Activated B cell treated with CpG ODN at 0.5 μM for 24 hours (primary cell): ENCODE measurements at regions not wholly inside any gene's neighbourhood (a gene's known extent, or its start where the extent isn't known, plus 50 kb on each side); places are given as distances from the start of the nearest gene placed in this dataset.

Experiments
- ATAC-seq: fragments of 200-7000 bp; cut with Tn5 transposase; one replicate; pipeline ENCODE4 v1.10.0; 2021; ENCODE audit warnings: low read depth, mild to moderate bottlenecking, moderate library complexity
- CTCF ChIA-PET: fragments of 350-600 bp; sonication (Branson Sonifier 250); formaldehyde crosslinking; loops from one replicate; lab custom pipeline; 2021; ENCODE audit warnings: antibody characterized with exemption; lab: Charles Lee
- POLR2A ChIA-PET: fragments of 350-600 bp; sonication (Branson Sonifier 250); formaldehyde crosslinking; loops from one replicate; lab custom pipeline; 2021; ENCODE audit warnings: antibody characterized with exemption; lab: Charles Lee
- DNase-seq: peaks from one replicate; pipeline ENCODE4 v3.0.0; 2022
- H3K27ac Mint-ChIP-seq: one replicate; pipeline ENCODE4 v1.8.0; 2020; ENCODE audit warnings: mixed read lengths
- H3K27me3 Mint-ChIP-seq: one replicate; pipeline ENCODE4 v1.8.0; 2021; ENCODE audit warnings: mixed read lengths
- H3K36me3 Mint-ChIP-seq: one replicate; pipeline ENCODE4 v1.8.0; 2021; ENCODE audit warnings: low read depth, mixed read lengths
- H3K4me1 Mint-ChIP-seq: one replicate; pipeline ENCODE4 v1.8.0; 2021; ENCODE audit warnings: mixed read lengths
- H3K4me3 Mint-ChIP-seq: one replicate; pipeline ENCODE4 v1.8.0; 2020; ENCODE audit warnings: mild to moderate bottlenecking, mixed read lengths
- H3K9me3 Mint-ChIP-seq: one replicate; pipeline ENCODE4 v1.8.0; 2020; ENCODE audit warnings: mixed read lengths
- CTCF ChIP-seq: fragments of 200-600 bp; IDR thresholded peaks from one replicate; pipeline ENCODE4 v1.8.0; 2022; ENCODE audit warnings: antibody characterized with exemption, mild to moderate bottlenecking
- intact Hi-C: fragments of 100-400 bp; cut with micrococcal nuclease; formaldehyde crosslinking; loops from one replicate; pipeline ENCODE4 v1.15.1; 2024

GRCh38 chr15:81484086-81484955, 110.3 kb upstream of the TMC3 start:
- no peak for TF ChIP-seq CTCF
- DNase-seq (no peak), ATAC-seq (no peak)
- Mint-ChIP-seq H3K4me1 (peaks cover 2% of the 10 kb centered on the region), H3K27ac (no peak overlapping the region), H3K36me3 (no peaks in the 10 kb centered on the region), H3K4me3 (no peak overlapping the region), H3K27me3 (peaks cover 2% of the 10 kb centered on the region), H3K9me3 (no peaks in the 10 kb centered on the region)
- ChIA-PET POLR2A (no interaction called here), CTCF (interaction anchor here (1.0 to 1.3 kb wide), 2 partner anchors 10 to 456 kb away, joined by 3 read pairs; no protein-coding TSS in a partner anchor)
- intact Hi-C loops: no loop called here

- no peaks in the 10 kb centered on the region for H3K36me3 Mint-ChIP-seq
- peaks cover 2% of the 10 kb centered on the region for H3K4me1 Mint-ChIP-seq
- no peak for DNase-seq
- ChIA-PET CTCF (no interaction called here), POLR2A (no interaction called here)
- no peak overlapping the region for H3K27ac Mint-ChIP-seq
- no peak for ATAC-seq
- H3K9me3 Mint-ChIP-seq: no peaks in the 10 kb centered on the region
- intact Hi-C loops: no loop called here
- no peak for TF ChIP-seq CTCF
- H3K4me3 Mint-ChIP-seq: no peak overlapping the region
- peaks cover 4% of the 10 kb centered on the region for H3K27me3 Mint-ChIP-seq
Measured at GRCh38 chr15:81483496-81483895, 109.5 kb upstream of the TMC3 start.

- H3K27me3 Mint-ChIP-seq: peaks cover 2% of the 10 kb centered on the region
- no peak overlapping the region for H3K27ac Mint-ChIP-seq
- DNase-seq (no peak), ATAC-seq (no peak)
- no peak for TF ChIP-seq CTCF
- ChIA-PET CTCF (interaction anchor here (0.5 to 1.4 kb wide), 8 partner anchors 10 to 717 kb away, joined by 3 to 8 read pairs (median 4); no protein-coding TSS in a partner anchor), POLR2A (no interaction called here)
- no peaks in the 10 kb centered on the region for H3K9me3 Mint-ChIP-seq
- intact Hi-C loops: no loop called here
- no peaks in the 10 kb centered on the region for H3K36me3 Mint-ChIP-seq
- peaks cover 2% of the 10 kb centered on the region for H3K4me1 Mint-ChIP-seq
- H3K4me3 Mint-ChIP-seq: no peak overlapping the region
Measured at GRCh38 chr15:81481346-81481745, 107.3 kb upstream of the TMC3 start.

- ATAC-seq (peak; percentile 61), DNase-seq (peak; percentile 20)
- ChIA-PET CTCF (interaction anchor here (0.5 to 1.6 kb wide), 11 partner anchors 10 to 717 kb away, joined by 3 to 8 read pairs (median 4); no protein-coding TSS in a partner anchor), POLR2A (no interaction called here)
- no peak overlapping the region for H3K27ac Mint-ChIP-seq
- H3K4me1 Mint-ChIP-seq: peaks cover 2% of the 10 kb centered on the region
- H3K36me3 Mint-ChIP-seq: no peaks in the 10 kb centered on the region
- no peak overlapping the region for H3K4me3 Mint-ChIP-seq
- H3K27me3 Mint-ChIP-seq: peaks cover 2% of the 10 kb centered on the region
- peak; percentile 85 for TF ChIP-seq CTCF
- intact Hi-C loops: loop anchor here (1.0 kb wide), 5 partner anchors 205 to 718 kb away; no protein-coding TSS in a partner anchor
- H3K9me3 Mint-ChIP-seq: no peaks in the 10 kb centered on the region
Measured at GRCh38 chr15:81480645-81481053, 106.6 kb upstream of the TMC3 start.

- Mint-ChIP-seq H3K27me3 (peaks cover 2% of the 10 kb centered on the region), H3K4me1 (peaks cover 2% of the 10 kb centered on the region), H3K27ac (no peak overlapping the region), H3K36me3 (no peaks in the 10 kb centered on the region), H3K9me3 (no peaks in the 10 kb centered on the region), H3K4me3 (no peak overlapping the region)
- CTCF ChIA-PET: interaction anchor here (0.8 to 1.2 kb wide), 2 partner anchors 204 to 720 kb away, joined by 3 read pairs; no protein-coding TSS in a partner anchor
- no peak for TF ChIP-seq CTCF
- DNase-seq (no peak), ATAC-seq (no peak)
- intact Hi-C loops: no loop called here
- POLR2A ChIA-PET: no interaction called here
Measured at GRCh38 chr15:81478354-81478753, 104.3 kb upstream of the TMC3 start.
